PC-3 (cell line): ENCODE measurements at regions not wholly inside any gene's neighbourhood (a gene's known extent, or its start where the extent isn't known, plus 50 kb on each side); places are given as distances from the start of the nearest gene placed in this dataset.

Experiments
- ATAC-seq: fragments of 200-7000 bp; cut with Tn5 transposase; 2 replicates; pipeline ENCODE4 v1.9.1; 2020; ENCODE audit warnings: mild to moderate bottlenecking, moderate library complexity
- BruUV-seq: library from RNA; stranded (reverse); fragments of 400-500 nt; replicated peaks from 2 replicates; lab custom pipeline; 2021; lab: Mats Ljungman, UMichigan
- CTCF ChIA-PET: fragments of 300-600 bp; sonication (Branson Sonifier 250); formaldehyde crosslinking; loops from one replicate; lab custom pipeline; 2022; ENCODE audit warnings: antibody characterized with exemption; lab: Charles Lee
- POLR2A ChIA-PET: fragments of 300-600 bp; sonication (Branson Sonifier 250); formaldehyde crosslinking; loops from one replicate; lab custom pipeline; 2022; ENCODE audit warnings: antibody characterized with exemption; ENCODE audit not compliant: unreplicated experiment; lab: Charles Lee
- DNase-seq: peaks from one replicate; pipeline ENCODE4 v3.0.0-alpha.2; 2015
- H2AFZ ChIP-seq: fragments of 300-600 bp; sonication (generic); 2 replicates; pipeline ENCODE4 v1.6.0; 2016; ENCODE audit warnings: antibody characterized with exemption, low read length
- H3F3A ChIP-seq: fragments of 300-600 bp; sonication (generic); one replicate; pipeline ENCODE4 v1.6.0; 2017; ENCODE audit warnings: antibody characterized with exemption, low read length, control low read depth, mild to moderate bottlenecking; ENCODE audit not compliant: unreplicated experiment
- H3K27ac ChIP-seq: fragments of 300-600 bp; sonication (generic); 2 replicates; pipeline ENCODE4 v1.5.1; 2016; ENCODE audit warnings: mild to moderate bottlenecking, low read length
- H3K27me3 ChIP-seq: fragments of 300-600 bp; sonication (generic); 2 replicates; pipeline ENCODE4 v1.6.1; 2016; ENCODE audit warnings: low read length, mixed read lengths
- H3K36me3 ChIP-seq: fragments of 300-600 bp; sonication (generic); 2 replicates; pipeline ENCODE4 v1.6.1; 2016; ENCODE audit warnings: low read depth, mixed run types, low read length, mixed read lengths
- H3K4me1 ChIP-seq: fragments of 300-600 bp; sonication (generic); 2 replicates; pipeline ENCODE4 v1.5.1; 2016; ENCODE audit warnings: low read length; ENCODE audit not compliant: insufficient read depth
- H3K4me2 ChIP-seq: fragments of 300-600 bp; sonication (generic); 2 replicates; pipeline ENCODE4 v1.6.0; 2016; ENCODE audit warnings: low read length
- H3K4me3 ChIP-seq: fragments of 300-600 bp; sonication (generic); 2 replicates; pipeline ENCODE4 v1.5.1; 2016; ENCODE audit warnings: mild to moderate bottlenecking, low read length, mixed read lengths
- H3K79me2 ChIP-seq: fragments of 300-600 bp; sonication (generic); 2 replicates; pipeline ENCODE4 v1.6.1; 2017; ENCODE audit warnings: low read length, mixed read lengths
- H3K9ac ChIP-seq: fragments of 300-600 bp; sonication (generic); 2 replicates; pipeline ENCODE4 v1.6.0; 2016; ENCODE audit warnings: mild to moderate bottlenecking, low read length
- H3K9me2 ChIP-seq: fragments of 300-600 bp; sonication (generic); replicated peaks from 2 replicates; pipeline ENCODE4 v1.6.1; 2016; ENCODE audit warnings: mixed run types, low read length, mixed read lengths
- H3K9me3 ChIP-seq: fragments of 300-600 bp; sonication (generic); 2 replicates; pipeline ENCODE4 v1.6.1; 2016; ENCODE audit warnings: low read length, mixed read lengths
- H4K20me1 ChIP-seq: fragments of 300-600 bp; sonication (generic); 2 replicates; pipeline ENCODE4 v1.6.1; 2016; ENCODE audit warnings: low read length, mixed read lengths
- CTCF ChIP-seq: fragments of 300-600 bp; sonication (generic); conservative IDR thresholded peaks from 2 replicates; pipeline ENCODE4 v1.5.1; 2017; ENCODE audit warnings: antibody characterized with exemption, low read depth, mild to moderate bottlenecking, low read length
- EZH2 ChIP-seq: fragments of 300-600 bp; sonication (generic); IDR thresholded peaks from one replicate; pipeline ENCODE4 v1.6.1; 2017; ENCODE audit warnings: antibody characterized with exemption, mild to moderate bottlenecking, low read length; ENCODE audit not compliant: unreplicated experiment
- EZH2phosphoT487 ChIP-seq: fragments of 300-600 bp; sonication (generic); IDR thresholded peaks from 2 replicates; pipeline ENCODE4 v1.6.1; 2018; ENCODE audit warnings: mild to moderate bottlenecking, antibody characterized with exemption, low read length, borderline replicate concordance
- intact Hi-C: fragments of 100-400 bp; cut with micrococcal nuclease; formaldehyde crosslinking; loops from 2 replicates; pipeline ENCODE4 v1.9.0; 2023

GRCh38 chr3:98957681-98958080 lies 56.2 kb upstream of the DCBLD2 start:
- Histone ChIP-seq H3K79me2 (peaks cover 31% of the 10 kb centered on the region; the same call in 1 of the 2 replicates), H3K4me2 (no peak overlapping the region), H3K4me3 (no peak overlapping the region), H3F3A (no peaks in the 10 kb centered on the region), H2AFZ (no peak overlapping the region), H3K27ac (no peak overlapping the region), H3K9me3 (no peaks in the 10 kb centered on the region), H3K9me2 (no peaks in the 10 kb centered on the region), H3K36me3 (no peaks in the 10 kb centered on the region), H4K20me1 (no peaks in the 10 kb centered on the region), H3K9ac (no peak overlapping the region), H3K27me3 (no peaks in the 10 kb centered on the region), H3K4me1 (peaks cover 59% of the 10 kb centered on the region)
- POLR2A ChIA-PET = no interaction called here
- no peak for TF ChIP-seq EZH2phosphoT487
- no peak for TF ChIP-seq CTCF
- TF ChIP-seq EZH2 = no peak
- no TSS peak for BruUV-seq
- ATAC-seq (no peak), DNase-seq (no peak)
- CTCF ChIA-PET = interaction anchor here (0.7 kb wide), 1 partner anchor 39 kb away, joined by 3 read pairs; no protein-coding TSS in a partner anchor
- intact Hi-C loops = no loop called here

- no peaks in the 10 kb centered on the region for H3F3A ChIP-seq
- ChIA-PET POLR2A (no interaction called here), CTCF (no interaction called here)
- no peaks in the 10 kb centered on the region for H3K9me3 ChIP-seq
- H3K9me2 ChIP-seq = no peaks in the 10 kb centered on the region
- H3K4me3 ChIP-seq = no peak overlapping the region
- intact Hi-C loops = no loop called here
- no peak overlapping the region for H2AFZ ChIP-seq
- TF ChIP-seq EZH2phosphoT487 = no peak
- no peak overlapping the region for H3K4me2 ChIP-seq
- H3K9ac ChIP-seq = no peak overlapping the region; the same call in 1 of the 2 replicates
- ATAC-seq = no peak
- H3K4me1 ChIP-seq = peaks cover 46% of the 10 kb centered on the region
- H4K20me1 ChIP-seq = no peaks in the 10 kb centered on the region
- no peak for DNase-seq
- H3K36me3 ChIP-seq = no peaks in the 10 kb centered on the region
- H3K27ac ChIP-seq = peak overlapping the region; percentile 81
- H3K79me2 ChIP-seq = peaks cover 21% of the 10 kb centered on the region; the same call in 1 of the 2 replicates
- no TSS peak for BruUV-seq
- no peaks in the 10 kb centered on the region for H3K27me3 ChIP-seq
Measured at GRCh38 chr3:98956008-98956407, 54.5 kb upstream of the DCBLD2 start.

GRCh38 chr3:98954791-98955604 lies 53.5 kb upstream of the DCBLD2 start:
- peak; percentile 86 for ATAC-seq

More at GRCh38 chr3:98954791-98955604, 53.5 kb upstream of the DCBLD2 start:
- intact Hi-C loops = loop anchor here (2.0 kb wide), 1 partner anchor 30 kb away; no protein-coding TSS in a partner anchor
- peak overlapping the region; percentile 19 for H3K9ac ChIP-seq
- no peaks in the 10 kb centered on the region for H4K20me1 ChIP-seq
- POLR2A ChIA-PET = interaction anchor here (1.2 kb wide), 1 partner anchor 53 kb away, joined by 11 read pairs; the partner anchor contains the start of gene DCBLD2
- H3K9me2 ChIP-seq = no peaks in the 10 kb centered on the region
- 0 out of 2 replicates have a peak, but pooled peaks cover 11% of the 10 kb centered on the region for H3K79me2 ChIP-seq
- H3K4me3 ChIP-seq = no peak overlapping the region
- peaks cover 36% of the 10 kb centered on the region for H3K4me1 ChIP-seq
- BruUV-seq = TSS peak; percentile 95
- H3F3A ChIP-seq = no peaks in the 10 kb centered on the region
- TF ChIP-seq CTCF (no peak), EZH2phosphoT487 (no peak), EZH2 (no peak)
- peak overlapping the region; percentile 37; the same call in 1 of the 2 replicates for H3K4me2 ChIP-seq
- H3K27me3 ChIP-seq = no peaks in the 10 kb centered on the region
- no peaks in the 10 kb centered on the region for H3K36me3 ChIP-seq
- peak overlapping the region; percentile 81 for H3K27ac ChIP-seq
- DNase-seq = peak; percentile 87
- CTCF ChIA-PET = interaction anchor here (0.6 to 0.9 kb wide), 2 partner anchors 50 to 53 kb away, joined by 3 read pairs; partner anchors contain the start of gene DCBLD2
- no peaks in the 10 kb centered on the region for H3K9me3 ChIP-seq
- no peak overlapping the region for H2AFZ ChIP-seq
